GM21360 (cell line): ENCODE measurements at regions not wholly inside any gene's neighbourhood (a gene's known extent, or its start where the extent isn't known, plus 50 kb on each side); places are given as distances from the start of the nearest gene placed in this dataset.

ENCODE experiments used
- ATAC-seq: cut with Tn5 transposase; IDR thresholded peaks from one replicate; pipeline ENCODE4 v1.9.1; 2021; ENCODE audit warnings: mild to moderate bottlenecking, moderate library complexity; ENCODE audit not compliant: unreplicated experiment

- ATAC-seq, result no peak
Measured at GRCh38 chr7:19623676-19624075, 85.2 kb downstream of the POLR1F start.

GRCh38 chr7:19621740-19622139 is 87.1 kb downstream of the POLR1F start:
- ATAC-seq, result no peak

- ATAC-seq, result no peak
Measured at GRCh38 chr7:19620470-19620869, 88.4 kb downstream of the POLR1F start.

GRCh38 chr7:19619122-19619521 is 89.7 kb downstream of the POLR1F start:
- no peak for ATAC-seq

- ATAC-seq, result no peak
Measured at GRCh38 chr7:19617901-19618300, 90.9 kb downstream of the POLR1F start.

GRCh38 chr7:19610194-19610943 is 98.5 kb downstream of the POLR1F start:
- no peak for ATAC-seq

- no peak for ATAC-seq
Measured at GRCh38 chr7:19589446-19589845, 119.4 kb downstream of the POLR1F start.

- peak; percentile 63 for ATAC-seq
Measured at GRCh38 chr7:19587291-19587690, 121.5 kb downstream of the POLR1F start.

- ATAC-seq, result no peak
Measured at GRCh38 chr7:19585761-19586160, 123.1 kb downstream of the POLR1F start.

GRCh38 chr7:19575909-19576557 is 132.8 kb downstream of the POLR1F start:
- ATAC-seq, result no peak

- no peak for ATAC-seq
Measured at GRCh38 chr7:19574131-19574530, 134.7 kb downstream of the POLR1F start.

- no peak for ATAC-seq
Measured at GRCh38 chr7:19572566-19572965, 136.3 kb downstream of the POLR1F start.

GRCh38 chr7:19567011-19567410 is 141.8 kb downstream of the POLR1F start:
- no peak for ATAC-seq

GRCh38 chr7:19565602-19566001 is 143.2 kb downstream of the POLR1F start:
- no peak for ATAC-seq

- ATAC-seq, result no peak
Measured at GRCh38 chr7:19561121-19561805, 147.6 kb downstream of the POLR1F start.

- ATAC-seq, result no peak
Measured at GRCh38 chr7:19560111-19560883, 148.5 kb downstream of the POLR1F start.

GRCh38 chr7:19558527-19558926 is 150.3 kb downstream of the POLR1F start:
- ATAC-seq, result no peak

- ATAC-seq, result no peak
Measured at GRCh38 chr7:19557726-19558465, 150.9 kb downstream of the POLR1F start.

GRCh38 chr7:19554581-19554980 is 154.3 kb downstream of the POLR1F start:
- ATAC-seq, result no peak

GRCh38 chr7:19552576-19552975 is 156.3 kb downstream of the POLR1F start:
- ATAC-seq, result no peak
